ENCODE measurements at regions not wholly inside any gene's neighbourhood (a gene's known extent, or its start where the extent isn't known, plus 50 kb on each side); places are given as distances from the start of the nearest gene placed in this dataset.

DNA sequence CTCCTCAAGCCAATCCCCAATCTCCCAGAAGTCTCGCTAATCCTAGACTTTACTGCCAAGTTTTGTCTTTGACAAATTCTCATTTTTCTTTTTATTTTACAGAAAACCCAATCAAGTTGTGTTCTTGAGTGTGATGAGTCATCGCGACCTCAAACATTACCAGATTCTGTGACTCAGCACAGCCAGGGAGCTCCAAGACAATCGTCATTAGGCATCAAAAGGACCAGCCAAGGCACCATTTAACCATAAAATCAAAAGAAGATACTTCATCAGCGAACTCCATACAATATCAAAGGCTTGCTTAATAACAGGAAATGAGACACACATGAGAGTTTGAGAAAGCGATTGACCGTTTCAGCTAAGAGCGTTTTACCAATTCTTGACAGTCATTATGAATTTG lies 146.2 kb upstream of the AGAP1 start:
- TF ChIP-seq POLR2A (IDR thresholded peaks at IDR 0.05; ENCODE audit: low read depth) (no peak), CTCF (IDR thresholded peaks at IDR 0.05) (no peak)
